Fibroblast of lung (primary cell): ENCODE measurements at regions not wholly inside any gene's neighbourhood (a gene's known extent, or its start where the extent isn't known, plus 50 kb on each side); places are given as distances from the start of the nearest gene placed in this dataset.
A peak's percentile ranks its signal among the peaks of the same experiment; 100 is the strongest.
"Not testable (repeated sequence)": the region's sequence is repeated elsewhere in the genome, so short reads cannot be mapped to it uniquely, and the experiment has no call there.

Source experiments
- DNase-seq, 2 donors: peaks; one replicate each; pipeline versions ENCODE4 v3.0.0 to v3.0.0-alpha.2; 2010; ENCODE audit warnings: low read depth in 2 of 2
- H2AFZ ChIP-seq: 2 replicates; pipeline ENCODE4 v1.5.1; 2012; ENCODE audit warnings: low read length, control low read depth, inconsistent platforms
- H3K27ac ChIP-seq: 2 replicates; pipeline ENCODE4 v1.5.1; 2011; ENCODE audit warnings: low read length, control low read depth; ENCODE audit not compliant: insufficient read depth
- H3K27me3 ChIP-seq: 2 replicates; pipeline ENCODE4 v1.5.1; 2011; ENCODE audit warnings: mild to moderate bottlenecking, low read length; ENCODE audit not compliant: control insufficient read depth, insufficient read depth
- H3K36me3 ChIP-seq: 2 replicates; pipeline ENCODE4 v1.5.1; 2011; ENCODE audit warnings: low read length; ENCODE audit not compliant: control insufficient read depth, insufficient read depth
- H3K4me1 ChIP-seq: 2 replicates; pipeline ENCODE4 v1.5.1; 2011; ENCODE audit warnings: low read length; ENCODE audit not compliant: control insufficient read depth, insufficient read depth; ENCODE audit errors: extremely low read depth
- H3K4me2 ChIP-seq: 2 replicates; pipeline ENCODE4 v1.5.1; 2011; ENCODE audit warnings: low read length, control low read depth; ENCODE audit not compliant: insufficient read depth; ENCODE audit errors: extremely low read depth
- H3K4me3 ChIP-seq, 4 experiments: fragments of 200-600 bp in 1 of 4; sonication (generic) in 1 of 4; replicated peaks in 1 of 4; 2 replicates each; pipeline ENCODE4 v1.5.1; 2011 to 2016; ENCODE audit warnings: low read length in 4 of 4, low read depth in 3 of 4, mild to moderate bottlenecking in 3 of 4, control low read depth in 2 of 4, inconsistent platforms in 1 of 4, mixed read lengths in 1 of 4; ENCODE audit not compliant: insufficient read depth in 1 of 4; ENCODE audit errors: control extremely low read depth in 1 of 4
- H3K79me2 ChIP-seq: 2 replicates; pipeline ENCODE4 v1.5.1; 2012; ENCODE audit warnings: mild to moderate bottlenecking, low read length, inconsistent platforms; ENCODE audit not compliant: control insufficient read depth, insufficient read depth
- H3K9ac ChIP-seq: 2 replicates; pipeline ENCODE4 v1.5.1; 2011; ENCODE audit warnings: mild to moderate bottlenecking, low read length, control low read depth; ENCODE audit not compliant: insufficient read depth
- H3K9me3 ChIP-seq: 2 replicates; pipeline ENCODE4 v1.5.1; 2012; ENCODE audit warnings: low read depth, low read length; ENCODE audit not compliant: control insufficient read depth, insufficient read depth
- H4K20me1 ChIP-seq: 2 replicates; pipeline ENCODE4 v1.5.1; 2011; ENCODE audit warnings: low read length; ENCODE audit not compliant: control insufficient read depth, insufficient read depth; ENCODE audit errors: extremely low read depth
- CTCF ChIP-seq, 2 donors: IDR thresholded peaks in 1 of 2; conservative IDR thresholded peaks in 1 of 2; 1 replicate in 1 of 2; 2 replicates in 1 of 2; pipeline ENCODE4 v1.5.1; 2011 to 2012; ENCODE audit warnings: low read length in 2 of 2, control low read depth in 1 of 2, inconsistent platforms in 1 of 2, low read depth in 1 of 2, mild to moderate bottlenecking in 1 of 2
- EZH2 ChIP-seq: IDR thresholded peaks from 2 replicates; pipeline ENCODE4 v1.5.1; 2012; ENCODE audit warnings: low read length, control low read depth, mild to moderate bottlenecking; ENCODE audit errors: missing control alignments

- H4K20me1 ChIP-seq = no peaks in the 10 kb centered on the region
- no peaks in the 10 kb centered on the region for H3K4me1 ChIP-seq
- no peak overlapping the region for H3K27ac ChIP-seq
- no peak overlapping the region for H3K4me3 ChIP-seq
- no peak for DNase-seq
- H3K4me2 ChIP-seq = no peak overlapping the region
- TF ChIP-seq EZH2 (no peak), CTCF (conservative IDR thresholded peaks at IDR 0.05 in 1 of 2, IDR thresholded peaks at IDR 0.05 in 1 of 2; ENCODE audit: low read depth in 1 of 2, low read length in 2 of 2) (no peak)
- no peak overlapping the region for H2AFZ ChIP-seq
- no peaks in the 10 kb centered on the region for H3K79me2 ChIP-seq
- H3K36me3 ChIP-seq = no peaks in the 10 kb centered on the region
- H3K9ac ChIP-seq = no peak overlapping the region
- no peaks in the 10 kb centered on the region for H3K27me3 ChIP-seq
- H3K9me3 ChIP-seq = no peaks in the 10 kb centered on the region
Measured at GRCh38 chr10:64573623-64574325, 1052.6 kb downstream of the REEP3 start.

DNA sequence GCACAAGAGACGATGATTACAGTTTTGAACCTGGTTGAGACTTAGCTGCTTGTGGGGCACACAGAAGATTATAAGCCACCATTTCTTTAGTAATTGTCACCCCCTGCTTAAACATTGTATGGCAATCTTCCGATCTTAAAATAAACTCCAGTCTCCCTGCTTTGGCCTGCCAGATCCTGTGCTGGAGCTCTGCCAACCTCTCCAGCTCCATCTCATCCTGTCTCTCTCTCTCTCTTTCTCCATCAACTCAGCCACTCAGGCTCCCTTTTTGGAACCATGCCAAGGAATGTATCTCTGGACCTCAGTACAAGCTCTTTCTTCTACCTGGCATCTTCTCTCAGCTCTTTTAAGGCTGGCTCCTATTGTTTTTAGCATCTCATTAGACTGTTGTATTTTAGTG lies 1053.2 kb downstream of the REEP3 start:
- H3K4me3 ChIP-seq = no peak overlapping the region
- no peaks in the 10 kb centered on the region for H3K9me3 ChIP-seq
- H3K9ac ChIP-seq = no peak overlapping the region
- no peak overlapping the region for H2AFZ ChIP-seq
- H3K36me3 ChIP-seq = no peaks in the 10 kb centered on the region
- H3K27ac ChIP-seq = no peak overlapping the region
- H3K4me2 ChIP-seq = no peak overlapping the region
- TF ChIP-seq CTCF (conservative IDR thresholded peaks at IDR 0.05 in 1 of 2, IDR thresholded peaks at IDR 0.05 in 1 of 2; ENCODE audit: low read depth in 1 of 2, low read length in 2 of 2) = no peak
- no peak for TF ChIP-seq EZH2
- H3K27me3 ChIP-seq = no peaks in the 10 kb centered on the region
- peak in 1 of 2 donors; percentile 1 for DNase-seq
- no peaks in the 10 kb centered on the region for H3K4me1 ChIP-seq
- no peaks in the 10 kb centered on the region for H4K20me1 ChIP-seq
- no peaks in the 10 kb centered on the region for H3K79me2 ChIP-seq

- TF ChIP-seq EZH2 = no peak
- no peak for TF ChIP-seq CTCF (conservative IDR thresholded peaks at IDR 0.05 in 1 of 2, IDR thresholded peaks at IDR 0.05 in 1 of 2; ENCODE audit: low read depth in 1 of 2, low read length in 2 of 2)
- DNase-seq = no peak
- Histone ChIP-seq H3K9me3 (no peaks in the 10 kb centered on the region), H3K4me3 (no peak overlapping the region), H3K36me3 (no peaks in the 10 kb centered on the region), H3K79me2 (no peaks in the 10 kb centered on the region), H4K20me1 (no peaks in the 10 kb centered on the region), H3K27me3 (no peaks in the 10 kb centered on the region), H3K4me2 (no peak overlapping the region), H3K4me1 (no peaks in the 10 kb centered on the region), H3K9ac (no peak overlapping the region), H2AFZ (no peak overlapping the region), H3K27ac (no peak overlapping the region)
Measured at GRCh38 chr10:64576497-64576896, 1055.3 kb downstream of the REEP3 start.

DNA sequence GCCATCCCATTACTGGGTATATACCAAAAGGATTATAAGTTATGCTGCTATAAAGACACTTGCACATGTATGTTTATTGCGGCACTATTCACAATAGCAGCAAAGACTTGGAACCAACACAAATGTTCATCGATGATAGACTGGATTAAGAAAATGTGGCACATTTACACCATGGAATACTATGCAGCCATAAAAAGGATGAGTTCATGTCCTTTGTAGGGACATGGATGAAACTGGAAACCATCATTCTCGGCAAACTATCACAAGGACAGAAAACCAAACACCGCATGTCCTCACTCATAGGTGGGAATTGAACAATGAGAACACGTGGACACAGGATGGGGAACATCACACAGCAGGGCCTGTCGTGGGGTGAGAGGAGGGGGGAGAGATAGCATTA lies 1057.6 kb downstream of the REEP3 start:
- H3K4me3 ChIP-seq, H3K9ac ChIP-seq, H3K36me3 ChIP-seq, H2AFZ ChIP-seq, H3K4me2 ChIP-seq, H3K9me3 ChIP-seq, H3K4me1 ChIP-seq, DNase-seq, H3K79me2 ChIP-seq, H3K27ac ChIP-seq, H4K20me1 ChIP-seq, H3K27me3 ChIP-seq: not testable (repeated sequence)
